ENCODE measurements at regions not wholly inside any gene's neighbourhood (a gene's known extent, or its start where the extent isn't known, plus 50 kb on each side); places are given as distances from the start of the nearest gene placed in this dataset.

GRCh38 chr2:3130444-3130843 is 247.2 kb downstream of the EIPR1 start:
- H3K4me1 ChIP-seq = no peaks in the 10 kb centered on the region
- DNase-seq = no peak
- TF ChIP-seq CTCF (IDR thresholded peaks at IDR 0.05 in 4 of 5, conservative IDR thresholded peaks at IDR 0.05 in 1 of 5) (no peak), POLR2A (IDR thresholded peaks at IDR 0.05) (no peak)
- no peaks in the 10 kb centered on the region for H3K36me3 ChIP-seq
- peaks cover 0 to 5% (median 0%) of the 10 kb centered on the region in 3 donors for H3K27me3 ChIP-seq
- no peaks in the 10 kb centered on the region for H3K9me3 ChIP-seq
- no peak overlapping the region for H3K4me3 ChIP-seq
- ATAC-seq = no peak
- intact Hi-C loops (cut with DNase I; ENCODE audit: low total_unique reads) = no loop called here
- H3K27ac ChIP-seq = no peak overlapping the region
- in situ Hi-C loops (cut with MboI; ENCODE audit: low sequenced_read_pairs in 4 of 4) = no loop called here

GRCh38 chr2:3129867-3130266 is 247.8 kb downstream of the EIPR1 start:
- Histone ChIP-seq H3K9me3 (no peaks in the 10 kb centered on the region), H3K27ac (no peak overlapping the region), H3K36me3 (no peaks in the 10 kb centered on the region), H3K4me1 (no peaks in the 10 kb centered on the region), H3K27me3 (peaks cover 0 to 7% (median 0%) of the 10 kb centered on the region in 3 donors), H3K4me3 (no peak overlapping the region)
- in situ Hi-C loops (cut with MboI; ENCODE audit: low sequenced_read_pairs in 4 of 4) = no loop called here
- no peak for ATAC-seq
- intact Hi-C loops (cut with DNase I; ENCODE audit: low total_unique reads) = no loop called here
- DNase-seq = no peak
- TF ChIP-seq CTCF (IDR thresholded peaks at IDR 0.05 in 4 of 5, conservative IDR thresholded peaks at IDR 0.05 in 1 of 5) (no peak), POLR2A (IDR thresholded peaks at IDR 0.05) (no peak)

- H3K4me1 ChIP-seq = no peaks in the 10 kb centered on the region
- TF ChIP-seq CTCF (IDR thresholded peaks at IDR 0.05 in 4 of 5, conservative IDR thresholded peaks at IDR 0.05 in 1 of 5) (no peak), POLR2A (IDR thresholded peaks at IDR 0.05) (no peak)
- DNase-seq (no peak), ATAC-seq (no peak)
- H3K4me3 ChIP-seq = no peak overlapping the region
- in situ Hi-C loops (cut with MboI; ENCODE audit: low sequenced_read_pairs in 4 of 4) = no loop called here
- intact Hi-C loops (cut with DNase I; ENCODE audit: low total_unique reads) = no loop called here
- H3K9me3 ChIP-seq = no peaks in the 10 kb centered on the region
- H3K27me3 ChIP-seq = peaks cover 0 to 15% (median 0%) of the 10 kb centered on the region in 3 donors
- no peaks in the 10 kb centered on the region for H3K36me3 ChIP-seq
- H3K27ac ChIP-seq = no peak overlapping the region
These were observed 248.8 kb downstream of the EIPR1 start for GRCh38 chr2:3128786-3129185.

GRCh38 chr2:3127710-3128109 is 249.9 kb downstream of the EIPR1 start:
- no peak overlapping the region for H3K4me3 ChIP-seq
- no peaks in the 10 kb centered on the region for H3K36me3 ChIP-seq
- H3K27ac ChIP-seq = no peak overlapping the region
- no peak for TF ChIP-seq CTCF (IDR thresholded peaks at IDR 0.05 in 4 of 5, conservative IDR thresholded peaks at IDR 0.05 in 1 of 5)
- TF ChIP-seq POLR2A (IDR thresholded peaks at IDR 0.05) = no peak
- DNase-seq (no peak), ATAC-seq (no peak)
- in situ Hi-C loops (cut with MboI; ENCODE audit: low sequenced_read_pairs in 4 of 4) = no loop called here
- peaks cover 0 to 19% (median 0%) of the 10 kb centered on the region in 3 donors for H3K27me3 ChIP-seq
- intact Hi-C loops (cut with DNase I; ENCODE audit: low total_unique reads) = no loop called here
- H3K9me3 ChIP-seq = no peaks in the 10 kb centered on the region
- H3K4me1 ChIP-seq = no peaks in the 10 kb centered on the region

- no peaks in the 10 kb centered on the region for H3K36me3 ChIP-seq
- no peak for ATAC-seq
- no peak overlapping the region for H3K4me3 ChIP-seq
These were observed 250.6 kb downstream of the EIPR1 start for GRCh38 chr2:3126911-3127621.

More at GRCh38 chr2:3126911-3127621, 250.6 kb downstream of the EIPR1 start:
- no peak for DNase-seq
- no peak overlapping the region for H3K27ac ChIP-seq
- no peaks in the 10 kb centered on the region for H3K4me1 ChIP-seq
- in situ Hi-C loops (cut with MboI; ENCODE audit: low sequenced_read_pairs in 4 of 4) = no loop called here
- peaks cover 0 to 15% (median 0%) of the 10 kb centered on the region in 3 donors for H3K27me3 ChIP-seq
- TF ChIP-seq CTCF (IDR thresholded peaks at IDR 0.05 in 4 of 5, conservative IDR thresholded peaks at IDR 0.05 in 1 of 5) = no peak
- TF ChIP-seq POLR2A (IDR thresholded peaks at IDR 0.05) = no peak
- intact Hi-C loops (cut with DNase I; ENCODE audit: low total_unique reads) = no loop called here
- no peaks in the 10 kb centered on the region for H3K9me3 ChIP-seq

All from gastrocnemius medialis (tissue), 4 donors.